ENCODE measurements at regions not wholly inside any gene's neighbourhood (a gene's known extent, or its start where the extent isn't known, plus 50 kb on each side); places are given as distances from the start of the nearest gene placed in this dataset.

GRCh38 chr2:129882476-129882875 is 97.0 kb upstream of the RAB6C start:
- no peak for TF ChIP-seq CTCF (IDR thresholded peaks at IDR 0.05)
- no peak for TF ChIP-seq POLR2AphosphoS5 (IDR thresholded peaks at IDR 0.05)

All from prostate gland (tissue), 2 donors.